HG02885 (cell line): ENCODE measurements at regions not wholly inside any gene's neighbourhood (a gene's known extent, or its start where the extent isn't known, plus 50 kb on each side); places are given as distances from the start of the nearest gene placed in this dataset.

Experiments used
- ATAC-seq: cut with Tn5 transposase; IDR thresholded peaks from one replicate; pipeline ENCODE4 v1.9.1; 2021; ENCODE audit warnings: mild to moderate bottlenecking; ENCODE audit not compliant: unreplicated experiment, poor library complexity

GRCh38 chr18:11284349-11284748 lies 135.0 kb upstream of the PIEZO2 start:
- ATAC-seq, result no peak

DNA sequence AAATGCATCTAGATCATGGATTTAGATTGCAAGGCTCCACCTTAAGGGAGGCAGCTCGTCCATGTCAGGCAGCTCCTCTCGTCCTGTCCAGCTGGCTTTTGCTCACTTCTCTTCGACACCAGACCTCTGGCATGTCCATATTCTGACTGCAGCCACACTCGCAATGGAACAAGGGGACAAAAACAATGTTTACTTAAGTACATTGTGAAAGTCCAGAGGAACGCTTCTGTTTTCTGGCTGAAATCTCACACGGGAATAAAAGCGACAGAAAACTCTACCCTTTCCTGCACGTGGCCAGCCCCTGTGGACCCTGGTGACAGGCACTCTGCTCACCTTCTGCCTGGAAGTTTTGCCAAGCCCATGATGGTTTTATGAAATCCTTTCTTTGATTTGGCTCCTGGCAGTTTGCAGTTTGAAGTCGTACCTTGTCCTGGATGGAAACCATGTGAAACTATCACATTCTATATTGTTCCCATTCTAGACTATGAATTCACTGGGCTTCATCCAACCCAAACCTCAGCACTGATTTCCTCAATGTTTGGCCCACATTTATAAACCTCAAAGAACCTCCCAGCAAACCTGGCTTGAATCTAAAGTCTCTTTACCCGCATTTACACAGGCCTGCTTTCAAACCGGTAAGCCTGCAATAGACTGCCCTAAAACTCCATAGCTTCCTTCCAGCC lies 134.3 kb upstream of the PIEZO2 start:
- no peak for ATAC-seq

- no peak for ATAC-seq
Measured at GRCh38 chr18:11279461-11279860, 130.1 kb upstream of the PIEZO2 start.

DNA sequence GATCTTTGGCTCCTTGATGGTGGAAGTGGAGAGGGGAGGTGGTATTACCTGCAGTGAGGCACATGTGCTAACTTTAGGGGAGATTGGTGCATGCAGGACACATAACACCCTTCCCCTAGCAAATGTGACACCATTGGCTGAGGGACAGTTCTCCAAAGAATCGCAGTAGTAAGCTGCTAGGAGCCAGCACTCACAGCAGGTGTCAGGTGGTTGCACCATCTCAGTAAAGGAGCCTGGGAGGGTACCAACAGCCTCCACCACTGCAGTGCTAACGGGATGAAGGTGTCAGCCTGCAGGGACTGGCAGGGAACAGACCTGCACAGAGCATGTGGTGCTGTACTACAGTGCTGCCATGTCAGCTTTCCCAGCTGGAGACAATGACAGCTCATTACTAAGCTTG lies 127.3 kb upstream of the PIEZO2 start:
- no peak for ATAC-seq

DNA sequence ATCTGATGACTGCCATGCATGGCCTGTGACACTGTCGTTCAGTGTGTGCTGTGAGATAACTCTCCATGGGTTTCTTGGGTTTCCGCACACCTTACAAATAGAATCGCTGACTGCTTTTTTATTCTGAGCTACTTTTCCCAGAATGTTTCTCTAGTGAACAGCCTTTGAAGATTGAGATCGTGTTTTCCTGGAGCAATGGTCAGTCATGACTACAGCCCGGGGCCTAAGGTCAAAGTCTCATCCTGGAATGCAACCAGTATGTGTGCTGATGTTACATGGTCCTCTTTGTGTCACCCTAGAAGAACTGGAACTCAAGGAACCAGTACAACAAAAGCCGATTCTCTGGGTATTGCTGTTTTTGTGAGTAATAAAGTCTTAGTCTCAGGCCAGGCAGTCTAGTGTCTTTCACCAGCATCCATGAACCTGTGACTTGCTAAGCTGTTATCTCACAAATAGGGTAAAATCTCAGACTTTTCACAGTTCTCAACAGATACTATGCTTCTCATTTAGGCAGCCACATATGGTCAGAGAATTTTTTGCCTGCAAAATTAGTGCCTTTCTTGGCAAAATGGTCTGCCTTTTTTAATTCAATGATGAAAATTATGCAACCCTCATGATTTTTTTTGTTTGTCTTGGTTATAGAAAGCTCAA lies 124.9 kb upstream of the PIEZO2 start:
- ATAC-seq, result no peak

GRCh38 chr18:11272516-11272915 lies 123.1 kb upstream of the PIEZO2 start:
- no peak for ATAC-seq

GRCh38 chr18:11271954-11272353 lies 122.6 kb upstream of the PIEZO2 start:
- no peak for ATAC-seq

DNA sequence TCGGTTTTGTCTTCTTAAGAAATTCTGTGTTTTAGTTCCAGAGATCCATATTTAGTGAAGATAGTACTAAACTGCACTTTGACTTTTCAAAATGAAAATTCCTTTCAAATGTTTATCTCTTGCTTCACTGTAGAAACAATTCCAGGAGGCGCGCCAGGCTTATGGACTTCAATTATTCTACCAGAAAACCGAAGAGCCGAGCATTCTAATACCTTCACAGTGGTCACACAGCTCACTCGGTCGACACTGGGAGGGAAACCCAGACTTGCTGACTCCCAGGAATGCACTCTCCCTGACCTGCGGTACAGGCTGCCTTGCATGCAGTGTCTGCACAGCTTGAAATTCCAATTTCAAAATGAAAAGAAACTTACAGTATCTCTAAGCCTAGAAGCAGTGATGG lies 119.9 kb upstream of the PIEZO2 start:
- ATAC-seq, result no peak

DNA sequence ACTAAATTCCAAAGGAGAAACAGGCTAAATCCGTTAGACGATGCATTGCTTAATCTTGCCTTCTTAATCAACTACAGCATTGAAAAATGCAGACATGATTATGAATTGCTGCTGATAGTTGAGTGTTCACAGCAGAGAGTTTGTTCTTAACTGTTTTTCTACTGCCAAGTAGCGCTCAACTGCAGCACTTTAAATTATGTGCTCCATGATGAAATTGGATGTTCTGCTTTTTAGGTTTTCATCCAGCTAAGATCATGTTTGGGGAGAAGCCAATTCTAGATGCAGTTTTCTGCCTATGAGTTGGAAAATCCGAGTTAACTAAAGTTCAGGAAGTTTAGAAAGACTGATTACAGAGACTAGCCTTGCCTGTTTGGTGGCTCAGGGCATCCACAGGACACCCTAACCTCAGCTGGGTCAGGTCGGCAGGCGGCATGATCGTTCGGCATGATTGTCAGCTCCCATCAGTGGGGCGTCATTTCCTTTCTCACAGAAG lies 119.4 kb upstream of the PIEZO2 start:
- no peak for ATAC-seq

DNA sequence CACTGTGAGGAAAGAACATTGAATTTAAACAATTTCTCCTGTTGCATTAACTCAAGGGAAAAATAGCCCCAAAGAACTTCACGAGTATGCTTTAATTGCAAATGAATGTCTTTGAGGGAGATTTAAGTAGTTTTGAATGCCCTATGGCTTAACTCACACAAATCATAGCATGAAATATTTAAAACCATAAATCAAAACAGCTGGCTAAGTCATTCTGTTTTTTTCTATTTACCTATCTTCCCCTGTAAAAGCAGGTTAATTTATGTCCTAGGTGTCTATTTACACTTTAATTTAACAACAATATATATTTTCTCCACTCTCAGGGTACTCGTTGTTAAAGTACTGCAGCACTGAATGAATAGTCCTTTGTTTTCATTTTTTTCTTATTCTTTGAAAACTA lies 118.8 kb upstream of the PIEZO2 start:
- ATAC-seq, result no peak

GRCh38 chr18:11266781-11267480 lies 117.6 kb upstream of the PIEZO2 start:
- ATAC-seq, result no peak

- ATAC-seq, result no peak
Measured at GRCh38 chr18:11261486-11261885, 112.1 kb upstream of the PIEZO2 start.

DNA sequence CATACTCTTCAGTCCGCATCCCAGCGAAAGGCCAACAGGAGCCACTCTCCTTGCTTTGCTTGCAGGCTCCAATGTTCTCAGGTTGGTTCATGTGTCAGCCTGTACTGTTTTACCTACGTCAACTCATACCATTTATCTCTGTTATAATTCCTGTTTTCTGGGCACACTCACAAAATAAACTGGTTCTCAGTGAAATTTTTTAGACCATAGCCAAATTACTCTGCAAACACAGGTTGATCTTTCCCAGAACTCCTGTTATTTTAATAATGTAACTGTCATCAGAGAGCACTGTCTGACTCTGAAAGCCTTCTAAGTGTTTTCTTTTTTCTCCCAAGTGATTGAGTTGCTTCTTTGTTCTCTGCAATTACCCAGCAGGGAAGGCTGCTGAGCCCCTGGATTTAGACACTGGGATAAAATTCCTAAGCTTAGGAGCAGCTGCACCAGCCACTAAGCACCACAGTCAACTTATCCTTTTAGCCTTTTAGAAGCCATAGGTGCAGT lies 111.6 kb upstream of the PIEZO2 start:
- no peak for ATAC-seq

DNA sequence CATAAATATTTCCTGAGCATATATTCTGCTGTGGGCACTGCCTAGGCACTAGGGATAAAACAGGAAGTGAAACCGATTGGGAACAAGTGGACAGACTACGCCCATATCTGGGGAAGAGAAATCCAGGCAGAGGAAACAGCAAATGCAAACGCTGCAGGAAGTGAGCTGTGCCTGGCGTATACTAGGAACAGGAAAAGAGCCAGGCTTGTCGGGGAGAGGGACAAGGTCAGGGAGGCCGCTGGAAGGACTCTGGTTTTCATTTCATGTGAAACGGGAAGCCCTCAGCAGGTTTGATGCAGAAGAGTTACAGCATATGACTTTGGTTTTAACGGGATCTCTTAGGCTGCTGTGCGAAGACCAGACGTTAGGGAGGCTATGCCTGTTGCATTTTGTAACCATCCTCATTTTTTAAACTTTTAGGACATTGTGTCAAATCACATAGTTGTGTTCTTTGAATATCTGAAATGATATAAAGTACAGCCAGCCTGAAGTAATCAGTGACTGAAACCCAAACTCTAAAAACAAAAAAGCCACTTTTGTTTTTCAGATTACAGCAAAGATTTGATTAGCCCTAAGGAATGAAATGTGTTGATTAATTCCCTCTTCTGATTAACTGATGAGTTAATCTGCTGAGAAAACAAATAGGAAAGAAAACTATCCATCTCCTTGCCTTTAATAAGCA lies 110.2 kb upstream of the PIEZO2 start:
- ATAC-seq, result no peak

DNA sequence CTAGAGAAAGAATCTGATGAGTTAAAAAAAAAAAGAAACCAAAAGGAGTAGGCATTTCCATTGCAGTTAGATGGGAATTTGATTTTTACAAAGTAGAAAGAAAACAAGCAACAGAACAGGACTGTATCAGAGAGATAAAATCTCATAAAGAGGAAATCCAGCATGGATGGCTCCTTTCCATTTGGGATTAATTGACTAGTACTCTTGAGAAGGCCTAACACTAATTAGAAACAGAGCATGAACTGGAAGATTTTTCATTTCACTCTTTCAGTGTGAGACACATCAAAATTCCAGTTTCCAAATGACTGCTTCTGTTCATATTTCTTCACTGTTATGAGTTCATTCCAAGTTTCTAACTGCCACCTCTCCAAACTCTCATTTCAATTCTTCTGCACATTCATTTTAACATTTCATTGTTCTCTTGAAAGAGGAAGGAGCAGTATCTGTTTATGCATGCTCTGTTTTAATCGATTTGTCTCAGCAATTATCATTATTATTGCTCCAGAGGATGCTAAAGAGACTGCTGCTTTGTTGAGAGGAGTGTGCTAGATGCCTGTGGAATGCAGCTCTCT lies 108.8 kb upstream of the PIEZO2 start:
- no peak for ATAC-seq

- no peak for ATAC-seq
Measured at GRCh38 chr18:11256251-11256650, 106.9 kb upstream of the PIEZO2 start.

- no peak for ATAC-seq
Measured at GRCh38 chr18:11251891-11252270, 102.5 kb upstream of the PIEZO2 start.

GRCh38 chr18:11251229-11251890 lies 102.0 kb upstream of the PIEZO2 start:
- ATAC-seq, result no peak

GRCh38 chr18:11249391-11249790 lies 100.0 kb upstream of the PIEZO2 start:
- ATAC-seq, result no peak

DNA sequence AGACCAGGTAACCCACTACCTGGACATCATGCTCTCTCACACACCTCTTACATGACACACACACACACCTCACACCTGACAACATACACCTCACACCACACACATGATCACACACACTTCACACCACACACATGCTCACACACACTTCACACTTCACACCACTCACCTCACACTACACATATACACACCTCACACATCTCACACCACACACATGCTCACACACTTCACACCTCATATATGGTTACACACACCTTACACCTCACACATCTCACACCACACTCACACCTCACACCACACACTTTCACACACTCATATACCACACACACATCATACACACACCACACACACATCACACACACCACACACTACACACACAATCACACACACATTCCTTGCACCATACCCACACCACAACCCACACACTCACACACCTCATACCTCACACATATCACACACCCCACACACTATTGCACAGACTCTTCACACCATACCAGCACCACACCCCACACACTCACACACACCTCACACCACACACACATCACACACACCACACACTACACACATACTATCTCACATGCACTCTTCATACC lies 98.1 kb upstream of the PIEZO2 start:
- no peak for ATAC-seq
